Trophoblast cell (in vitro differentiated cells and primary cell): ENCODE measurements at regions not wholly inside any gene's neighbourhood (a gene's known extent, or its start where the extent isn't known, plus 50 kb on each side); places are given as distances from the start of the nearest gene placed in this dataset.
A peak's percentile ranks its signal among the peaks of the same experiment; 100 is the strongest.

ENCODE experiments used
- DNase-seq, 2 donors: peaks; one replicate each; pipeline ENCODE4 v3.0.0-alpha.2; 2016
- H2AFZ ChIP-seq: 2 replicates; pipeline ENCODE4 v1.6.1; 2013; ENCODE audit warnings: low read length, moderate library complexity, mild to moderate bottlenecking; ENCODE audit not compliant: insufficient read depth, poor library complexity
- H2AK5ac ChIP-seq: 2 replicates; pipeline ENCODE4 v1.6.1; 2013; ENCODE audit warnings: mild to moderate bottlenecking, low read length
- H2BK120ac ChIP-seq: 2 replicates; pipeline ENCODE4 v1.6.1; 2013; ENCODE audit warnings: low read length, mild to moderate bottlenecking, moderate library complexity; ENCODE audit not compliant: insufficient read depth, poor library complexity
- H2BK12ac ChIP-seq: 2 replicates; pipeline ENCODE4 v1.6.1; 2013; ENCODE audit warnings: mild to moderate bottlenecking, low read length, moderate library complexity
- H2BK5ac ChIP-seq: 2 replicates; pipeline ENCODE4 v1.6.1; 2013; ENCODE audit warnings: low read length, low read depth, moderate library complexity, mild to moderate bottlenecking; ENCODE audit not compliant: poor library complexity
- H3K14ac ChIP-seq: 2 replicates; pipeline ENCODE4 v1.6.1; 2013; ENCODE audit warnings: mild to moderate bottlenecking, low read length
- H3K18ac ChIP-seq: 2 replicates; pipeline ENCODE4 v1.6.1; 2013; ENCODE audit warnings: mild to moderate bottlenecking, low read length
- H3K23ac ChIP-seq: 2 replicates; pipeline ENCODE4 v1.6.1; 2013; ENCODE audit warnings: low read length
- H3K27ac ChIP-seq: 2 replicates; pipeline ENCODE4 v1.5.1; 2013; ENCODE audit warnings: low read depth, mild to moderate bottlenecking, inconsistent platforms, low read length, moderate library complexity
- H3K27me3 ChIP-seq: 2 replicates; pipeline ENCODE4 v1.6.1; 2013; ENCODE audit warnings: inconsistent platforms, mild to moderate bottlenecking, low read length, moderate library complexity; ENCODE audit not compliant: insufficient read depth
- H3K36me3 ChIP-seq, 2 experiments: 1 replicate in 1 of 2; 2 replicates in 1 of 2; pipeline ENCODE4 v1.6.1; 2013; ENCODE audit warnings: low read length in 2 of 2, mild to moderate bottlenecking in 2 of 2, moderate library complexity in 1 of 2; ENCODE audit not compliant: insufficient read depth in 2 of 2, control insufficient read depth in 1 of 2
- H3K4ac ChIP-seq: 2 replicates; pipeline ENCODE4 v1.6.1; 2013; ENCODE audit warnings: low read depth, mild to moderate bottlenecking, low read length, moderate library complexity
- H3K4me1 ChIP-seq, 2 experiments: 1 replicate in 1 of 2; 2 replicates in 1 of 2; pipeline ENCODE4 v1.6.1; 2013; ENCODE audit warnings: low read length in 2 of 2, mild to moderate bottlenecking in 2 of 2, moderate library complexity in 1 of 2; ENCODE audit not compliant: insufficient read depth in 2 of 2, control insufficient read depth in 1 of 2
- H3K4me2 ChIP-seq: 2 replicates; pipeline ENCODE4 v1.6.1; 2013; ENCODE audit warnings: inconsistent platforms, mild to moderate bottlenecking, low read length, moderate library complexity
- H3K4me3 ChIP-seq: 2 replicates; pipeline ENCODE4 v1.5.1; 2013; ENCODE audit warnings: mild to moderate bottlenecking, low read depth, low read length, inconsistent platforms
- H3K79me1 ChIP-seq: one replicate; pipeline ENCODE4 v1.6.1; 2013; ENCODE audit warnings: low read length
- H3K79me2 ChIP-seq: 2 replicates; pipeline ENCODE4 v1.6.1; 2013; ENCODE audit warnings: low read length, mild to moderate bottlenecking; ENCODE audit not compliant: control insufficient read depth, insufficient read depth, poor library complexity
- H3K9ac ChIP-seq: 2 replicates; pipeline ENCODE4 v1.6.1; 2013; ENCODE audit warnings: mild to moderate bottlenecking, low read length
- H3K9me3 ChIP-seq: 2 replicates; pipeline ENCODE4 v1.6.1; 2013; ENCODE audit warnings: low read depth, mild to moderate bottlenecking, control low read depth, inconsistent platforms, low read length; ENCODE audit not compliant: insufficient read depth
- H4K12ac ChIP-seq: 2 replicates; pipeline ENCODE4 v1.6.1; 2013; ENCODE audit warnings: low read depth, mild to moderate bottlenecking, low read length, moderate library complexity
- H4K8ac ChIP-seq: 2 replicates; pipeline ENCODE4 v1.6.1; 2013; ENCODE audit warnings: low read depth, mild to moderate bottlenecking, low read length, moderate library complexity
- H4K91ac ChIP-seq: one replicate; pipeline ENCODE4 v1.6.1; 2013; ENCODE audit warnings: low read depth, mild to moderate bottlenecking, low read length, moderate library complexity
- WGBS: extraction: QIAGEN DNeasy Blood & Tissue Kit; methylation state at CpG from one replicate; pipeline ENCODE4 v1.1.7; 2013; ENCODE audit warnings: missing lambda C conversion rate; ENCODE audit not compliant: insufficient read length, insufficient coverage; ENCODE audit errors: extremely low coverage; 5-methylcytosine and 5-hydroxymethylcytosine counted together

DNA sequence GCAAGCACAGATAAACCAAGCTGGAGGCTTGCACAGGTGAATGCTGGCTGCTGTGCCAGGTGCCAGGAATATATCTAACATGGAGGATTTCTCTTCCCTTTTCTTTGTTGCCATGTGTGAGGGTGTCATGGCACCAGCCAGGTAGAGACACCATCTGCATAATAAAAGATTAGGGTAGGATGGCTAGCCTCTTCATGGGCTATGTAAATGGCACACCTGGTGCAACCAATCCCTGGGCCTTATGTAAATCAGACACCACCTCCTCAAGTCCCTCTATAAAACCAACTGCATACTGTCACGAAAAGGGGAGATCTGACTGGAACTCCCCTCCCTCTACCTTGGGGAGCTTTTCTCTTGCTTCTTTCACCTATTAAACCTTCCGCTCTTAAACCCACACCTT, 322.5 kb upstream of the POM121L12 start:
- H2AK5ac ChIP-seq, result no peak overlapping the region
- H3K23ac ChIP-seq, result no peak overlapping the region
- no peak overlapping the region for H2BK12ac ChIP-seq
- no CpG with 5 or more reads among the region's 2 CpGs for WGBS
- no peak overlapping the region for H3K18ac ChIP-seq
- H3K4me2 ChIP-seq, result no peak overlapping the region
- no peak overlapping the region for H3K4me3 ChIP-seq
- no peaks in the 10 kb centered on the region for H3K79me2 ChIP-seq
- H3K36me3 ChIP-seq, result no peaks in the 10 kb centered on the region
- H3K27ac ChIP-seq, result no peak overlapping the region
- H2AFZ ChIP-seq, result no peak overlapping the region
- H4K8ac ChIP-seq, result no peak overlapping the region
- H4K12ac ChIP-seq, result no peak overlapping the region
- peaks cover 4 to 9% of the 10 kb centered on the region in 2 experiments for H3K4me1 ChIP-seq
- no peak overlapping the region for H2BK120ac ChIP-seq
- no peak for DNase-seq
- no peak overlapping the region for H4K91ac ChIP-seq
- H3K14ac ChIP-seq, result no peak overlapping the region
- no peak overlapping the region for H2BK5ac ChIP-seq
- no peak overlapping the region for H3K9ac ChIP-seq
- H3K27me3 ChIP-seq, result no peaks in the 10 kb centered on the region
- H3K9me3 ChIP-seq, result peaks cover 5% of the 10 kb centered on the region
- H3K4ac ChIP-seq, result no peak overlapping the region
- H3K79me1 ChIP-seq, result peaks cover 9% of the 10 kb centered on the region

DNA sequence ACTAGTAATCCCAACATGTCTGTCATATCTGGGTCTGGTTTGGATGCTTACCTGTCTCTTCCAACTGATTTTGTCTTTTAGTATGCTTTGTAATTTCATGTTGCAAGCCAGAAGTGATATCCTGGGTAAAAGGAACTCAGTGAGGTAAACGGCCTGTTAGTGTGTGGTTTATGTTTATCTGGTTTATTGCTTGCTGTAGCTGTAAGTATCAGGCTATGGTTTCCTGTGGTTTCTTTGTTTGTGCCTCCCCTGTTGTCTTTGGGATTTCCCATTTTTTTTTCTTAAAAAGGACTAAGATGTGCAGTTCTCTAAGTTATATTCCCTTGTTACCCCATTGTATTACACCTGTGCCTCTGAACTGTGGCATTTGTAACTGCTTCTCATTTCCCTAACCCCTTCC, 323.5 kb upstream of the POM121L12 start:
- peaks cover 5% of the 10 kb centered on the region for H3K9me3 ChIP-seq
- no peak overlapping the region for H3K23ac ChIP-seq
- no CpG with 5 or more reads among the region's 1 CpG for WGBS

DNA sequence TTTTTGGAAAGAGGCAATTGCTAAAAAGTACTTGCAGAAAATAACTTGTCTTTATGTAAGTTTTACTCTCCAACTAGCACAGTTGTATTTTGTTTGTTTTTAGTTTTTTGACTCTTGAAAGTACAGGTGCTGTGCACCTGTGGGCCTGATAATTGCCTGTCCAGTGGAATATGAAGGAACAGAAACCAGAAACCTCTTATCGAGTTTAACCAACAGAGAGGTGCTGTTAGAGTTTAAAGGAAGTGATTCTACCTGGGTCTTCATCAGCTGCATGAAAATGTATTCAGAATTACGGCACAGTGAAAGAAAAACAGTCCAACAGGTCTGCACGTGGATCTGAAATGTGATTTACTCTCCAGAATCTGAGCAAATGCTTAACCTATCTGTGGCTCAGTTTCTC, 326.6 kb upstream of the POM121L12 start:
- H3K9me3 ChIP-seq, result no peaks in the 10 kb centered on the region
- H2BK120ac ChIP-seq, result no peak overlapping the region
- no peak for DNase-seq
- no CpG with 5 or more reads among the region's 3 CpGs for WGBS
- no peak overlapping the region for H3K14ac ChIP-seq
- no peak overlapping the region for H2AK5ac ChIP-seq
- no peaks in the 10 kb centered on the region for H3K36me3 ChIP-seq
- no peak overlapping the region for H3K4ac ChIP-seq
- H3K79me1 ChIP-seq, result no peaks in the 10 kb centered on the region
- H3K27ac ChIP-seq, result no peak overlapping the region
- H3K9ac ChIP-seq, result no peak overlapping the region
- no peak overlapping the region for H3K18ac ChIP-seq
- H3K23ac ChIP-seq, result no peak overlapping the region
- H3K4me2 ChIP-seq, result no peak overlapping the region
- no peak overlapping the region for H2AFZ ChIP-seq
- no peak overlapping the region for H2BK12ac ChIP-seq
- H3K4me3 ChIP-seq, result no peak overlapping the region
- no peaks in the 10 kb centered on the region for H3K27me3 ChIP-seq
- H2BK5ac ChIP-seq, result no peak overlapping the region
- H4K91ac ChIP-seq, result no peak overlapping the region
- no peak overlapping the region for H4K8ac ChIP-seq
- H4K12ac ChIP-seq, result no peak overlapping the region
- no peaks in the 10 kb centered on the region for H3K79me2 ChIP-seq
- peaks cover 0 to under 1% of the 10 kb centered on the region in 2 experiments for H3K4me1 ChIP-seq

More for the DNA sequence above, 323.5 kb upstream of the POM121L12 start:
- H4K8ac ChIP-seq, result no peak overlapping the region
- H2BK5ac ChIP-seq, result no peak overlapping the region
- no peak overlapping the region for H3K4me2 ChIP-seq
- H2AK5ac ChIP-seq, result no peak overlapping the region
- no peak overlapping the region for H3K4me3 ChIP-seq
- no peak overlapping the region for H3K14ac ChIP-seq
- no peaks in the 10 kb centered on the region for H3K79me2 ChIP-seq
- no peak overlapping the region for H3K4ac ChIP-seq
- peaks cover 9% of the 10 kb centered on the region for H3K79me1 ChIP-seq
- no peaks in the 10 kb centered on the region for H3K27me3 ChIP-seq
- H2AFZ ChIP-seq, result no peak overlapping the region
- H2BK120ac ChIP-seq, result no peak overlapping the region
- peaks cover 4 to 7% of the 10 kb centered on the region in 2 experiments for H3K4me1 ChIP-seq
- H4K12ac ChIP-seq, result no peak overlapping the region
- H4K91ac ChIP-seq, result no peak overlapping the region
- no peak overlapping the region for H3K18ac ChIP-seq
- no peak overlapping the region for H3K27ac ChIP-seq
- no peaks in the 10 kb centered on the region for H3K36me3 ChIP-seq
- H3K9ac ChIP-seq, result no peak overlapping the region
- no peak overlapping the region for H2BK12ac ChIP-seq
- no peak for DNase-seq

DNA sequence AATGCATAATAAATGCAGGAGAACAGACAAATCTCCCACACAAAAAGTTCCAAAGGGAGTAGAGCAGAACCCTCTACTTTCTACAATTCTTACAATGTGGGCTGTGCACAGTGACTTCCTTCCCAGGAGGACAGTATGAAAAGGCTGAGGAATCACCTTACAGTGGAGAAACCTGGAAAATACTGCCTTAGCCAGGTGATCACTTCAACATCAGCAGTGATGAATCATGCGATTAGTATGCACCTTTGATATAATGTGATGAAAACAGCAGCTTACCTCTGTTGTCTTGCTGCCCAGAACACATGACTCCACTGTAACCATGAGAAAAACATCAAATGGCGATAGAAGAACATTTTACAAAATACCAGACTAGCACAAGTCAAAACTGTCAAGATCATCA, 329.7 kb upstream of the POM121L12 start:
- no peaks in the 10 kb centered on the region for H3K9me3 ChIP-seq
- no CpG with 5 or more reads among the region's 2 CpGs for WGBS
- no peak overlapping the region for H2BK12ac ChIP-seq

More for the DNA sequence above, 329.7 kb upstream of the POM121L12 start:
- Histone ChIP-seq H3K14ac (no peak overlapping the region), H3K18ac (no peak overlapping the region), H3K9ac (no peak overlapping the region), H3K4me3 (no peak overlapping the region), H3K4ac (no peak overlapping the region), H3K79me2 (no peaks in the 10 kb centered on the region), H2BK5ac (no peak overlapping the region), H3K4me2 (no peak overlapping the region), H3K27ac (no peak overlapping the region), H3K36me3 (no peaks in the 10 kb centered on the region), H2AFZ (no peak overlapping the region), H4K12ac (no peak overlapping the region), H3K23ac (no peak overlapping the region), H4K91ac (no peak overlapping the region), H2AK5ac (no peak overlapping the region), H3K79me1 (no peaks in the 10 kb centered on the region), H3K4me1 (no peaks in the 10 kb centered on the region), H3K27me3 (no peaks in the 10 kb centered on the region), H2BK120ac (no peak overlapping the region), H4K8ac (no peak overlapping the region)
- DNase-seq, result peak in 1 of 2 donors; percentile 17
